NCI-H510A treated with DMSO at 0.1 percent for 48 hours (cell line): ENCODE measurements at regions not wholly inside any gene's neighbourhood (a gene's known extent, or its start where the extent isn't known, plus 50 kb on each side); places are given as distances from the start of the nearest gene placed in this dataset.
"Not testable (repeated sequence)": the region's sequence is repeated elsewhere in the genome, so short reads cannot be mapped to it uniquely, and the experiment has no call there.

Source experiments
- DNase-seq: peaks from one replicate; lab custom pipeline; 2025; lab: John Stamatoyannopoulos, UW

DNA sequence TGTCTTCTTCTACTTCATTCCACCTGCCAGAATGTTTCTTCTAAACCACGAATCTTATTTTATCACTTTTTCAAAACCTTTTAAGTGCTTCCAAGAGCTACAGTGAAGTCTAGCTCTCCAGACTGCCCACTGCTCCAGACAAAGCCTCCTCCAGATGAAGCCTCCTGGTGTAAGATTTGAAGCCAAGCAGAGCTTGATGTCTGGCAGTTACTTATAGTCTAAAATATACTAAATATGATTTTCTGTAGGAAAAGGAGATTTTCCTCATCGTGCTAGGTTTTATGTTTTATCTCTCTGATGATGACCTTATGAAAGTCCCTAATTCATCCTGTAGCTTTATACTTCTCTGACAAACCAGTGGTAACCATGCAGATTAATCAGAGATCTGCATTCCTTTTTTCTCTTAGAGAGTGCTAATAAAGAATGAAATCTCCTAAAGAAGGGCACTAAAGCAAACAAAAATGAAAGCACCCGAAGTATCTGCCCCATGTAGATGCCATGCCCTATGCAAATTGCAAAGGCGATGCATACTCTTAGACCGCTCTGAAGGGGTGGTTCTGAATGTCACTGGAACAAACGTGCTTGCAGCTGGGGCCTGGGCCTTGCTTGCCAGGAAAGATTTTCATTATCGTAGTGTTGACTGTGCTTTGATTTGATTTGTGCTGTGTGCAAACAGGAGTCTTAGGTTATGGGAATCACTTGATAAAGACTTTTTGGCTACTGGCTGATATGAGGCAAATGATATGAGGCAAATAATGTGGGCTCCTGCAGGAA lies 314.2 kb downstream of the PID1 start:
- DNase-seq, result no peak

DNA sequence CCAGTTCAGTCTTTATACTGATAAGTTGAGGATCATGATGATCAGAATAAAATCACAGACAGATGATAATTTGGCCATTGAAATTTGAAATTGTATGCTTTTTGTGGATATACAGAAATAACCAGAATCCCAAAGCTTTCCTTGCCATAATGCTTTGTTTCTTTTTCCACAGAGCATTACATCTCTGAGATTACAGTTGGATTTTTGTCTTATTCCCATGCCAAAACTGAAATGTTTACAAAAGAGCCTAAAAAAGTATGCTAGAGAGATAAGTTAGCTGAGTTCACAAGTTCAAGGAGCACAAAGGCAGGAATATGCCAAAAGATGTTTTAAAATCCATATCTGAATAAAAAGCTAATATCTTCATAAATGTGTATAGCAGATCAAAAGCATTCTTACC lies 321.3 kb downstream of the PID1 start:
- no peak for DNase-seq

DNA sequence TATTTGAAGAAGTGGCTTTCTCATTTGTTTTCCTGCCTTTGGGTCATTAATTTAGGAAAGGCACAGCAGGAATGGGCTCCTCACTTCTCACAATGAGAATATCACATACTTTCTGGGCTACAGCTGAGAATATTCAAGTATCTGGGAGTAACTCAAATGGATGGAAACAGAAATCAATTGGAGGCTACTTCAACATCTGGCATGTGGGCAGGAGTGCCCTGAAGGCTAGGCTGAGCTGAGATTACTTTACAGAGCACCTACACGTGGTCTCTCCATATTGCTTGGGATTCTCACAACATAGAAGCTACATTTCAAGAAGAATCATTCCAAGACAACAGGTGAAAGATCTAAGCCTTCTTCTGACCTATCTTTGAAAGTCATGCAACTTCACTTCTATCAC lies 325.4 kb downstream of the PID1 start:
- DNase-seq, result no peak

DNA sequence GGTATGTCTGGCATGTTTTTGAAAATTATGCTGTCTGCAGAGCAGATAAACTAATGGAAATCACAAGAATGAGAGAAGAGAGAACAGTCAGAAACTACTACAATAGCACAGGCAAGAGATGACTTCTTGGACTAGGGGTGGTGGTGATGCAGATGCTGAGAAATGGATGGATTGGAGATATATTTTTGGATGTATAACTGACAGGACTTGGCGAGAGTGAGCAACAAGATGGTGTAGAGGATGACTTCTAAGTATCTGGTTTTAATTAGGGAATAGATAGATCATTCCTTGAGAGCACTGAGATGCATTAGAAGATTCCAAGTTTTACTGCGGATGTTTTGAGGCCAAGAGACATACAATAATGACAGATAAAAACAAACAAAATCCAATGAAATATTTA lies 328.2 kb downstream of the PID1 start:
- DNase-seq, result no peak

DNA sequence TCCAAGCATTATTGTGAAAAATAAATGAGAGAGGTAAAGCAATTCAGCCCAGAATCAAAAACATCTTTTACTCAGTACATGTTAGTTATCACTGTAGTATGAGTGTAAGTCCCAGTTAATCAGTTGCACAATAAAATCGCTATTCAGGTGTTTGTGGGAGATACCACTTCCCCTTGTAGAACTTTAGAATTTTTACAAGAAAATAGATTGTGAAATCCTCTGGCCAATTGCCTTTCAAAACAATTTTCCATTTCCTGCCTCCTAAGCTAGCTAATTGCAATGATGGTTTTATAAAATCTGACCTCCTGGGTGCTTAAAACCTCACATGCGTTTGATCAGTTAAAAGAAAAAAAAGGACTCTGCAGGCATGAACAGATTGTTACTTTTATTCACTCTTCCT lies 332.5 kb downstream of the PID1 start:
- no peak for DNase-seq

DNA sequence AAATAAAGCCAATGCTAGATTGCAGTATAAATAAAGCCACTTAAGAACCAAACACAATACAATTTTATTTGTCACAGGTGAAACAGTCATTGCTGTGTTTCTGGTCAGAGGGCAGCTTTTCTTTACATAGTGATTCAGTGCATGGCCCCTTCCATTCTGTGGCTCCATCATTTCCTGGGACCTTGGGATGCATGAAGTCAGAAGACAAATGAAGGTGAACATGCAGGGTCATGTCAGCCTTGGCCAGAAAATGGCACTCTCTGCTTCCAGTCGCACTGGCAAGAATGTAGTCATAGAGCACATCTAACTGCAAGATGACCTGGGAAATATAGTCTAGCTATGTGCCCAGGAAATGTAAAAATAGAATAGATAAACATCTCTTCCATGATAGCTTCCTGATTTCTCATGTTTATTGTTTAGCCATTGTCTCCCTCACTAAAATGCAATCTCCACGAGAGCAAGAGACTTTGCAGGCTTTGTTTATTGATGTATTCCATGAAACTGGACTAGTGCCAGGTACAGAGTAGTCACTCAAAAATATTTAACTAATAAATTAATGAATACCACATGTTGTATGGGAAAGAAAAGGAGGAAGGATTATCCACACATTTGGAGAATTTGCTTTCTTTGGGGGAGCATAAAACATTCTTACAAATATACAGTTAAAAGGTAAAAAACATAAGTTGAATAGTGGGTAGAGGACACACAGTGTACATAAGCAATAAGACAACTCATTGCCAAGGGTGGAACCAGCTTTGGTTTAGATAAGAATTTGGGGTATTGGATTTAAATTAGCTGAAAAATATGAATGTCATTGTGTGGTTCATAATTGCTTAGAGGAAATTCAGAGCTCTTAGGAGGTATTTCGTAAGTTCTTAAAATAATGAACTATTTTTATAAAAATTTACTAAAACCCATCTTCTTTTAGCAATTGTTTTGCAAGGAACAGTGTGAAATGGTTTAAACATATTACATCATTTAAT lies 343.8 kb downstream of the PID1 start:
- DNase-seq, result no peak

DNA sequence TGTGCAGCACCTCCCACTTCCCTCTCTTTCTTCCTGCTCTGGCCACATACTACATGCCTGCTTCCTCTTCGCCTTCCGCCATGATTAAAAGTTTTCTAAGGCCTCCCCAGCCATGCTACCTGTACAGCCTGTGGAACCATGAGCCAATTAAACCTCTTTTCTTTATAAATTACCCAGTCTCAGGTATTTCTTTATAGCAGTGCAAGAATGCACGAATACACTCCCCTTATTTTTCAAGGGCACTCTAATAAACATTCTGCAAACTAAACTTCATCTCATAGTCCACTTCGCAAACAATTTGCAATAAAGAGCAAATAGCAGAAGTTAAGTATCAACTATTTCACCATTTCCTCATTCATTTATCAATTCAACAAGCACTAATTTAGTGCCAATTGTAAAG lies 351.3 kb downstream of the PID1 start:
- DNase-seq, result no peak

DNA sequence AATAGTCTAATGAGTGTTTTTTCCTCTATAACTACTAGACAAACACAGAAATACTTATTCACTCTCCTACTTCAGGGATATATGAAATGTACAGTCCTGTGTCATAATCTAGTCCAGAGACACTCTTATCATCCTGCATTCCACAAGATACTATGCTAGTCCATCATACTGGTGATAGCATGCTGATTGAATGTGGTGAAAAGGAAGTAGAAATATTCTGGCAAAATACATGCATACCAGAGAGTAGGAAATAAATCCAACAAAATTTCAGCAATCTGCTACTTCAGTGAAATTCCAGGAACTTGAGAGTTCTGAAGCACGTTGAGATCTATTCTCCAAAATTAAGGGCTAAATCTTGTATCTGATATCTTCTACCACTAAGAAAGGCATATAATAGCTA lies 353.9 kb downstream of the PID1 start:
- no peak for DNase-seq

DNA sequence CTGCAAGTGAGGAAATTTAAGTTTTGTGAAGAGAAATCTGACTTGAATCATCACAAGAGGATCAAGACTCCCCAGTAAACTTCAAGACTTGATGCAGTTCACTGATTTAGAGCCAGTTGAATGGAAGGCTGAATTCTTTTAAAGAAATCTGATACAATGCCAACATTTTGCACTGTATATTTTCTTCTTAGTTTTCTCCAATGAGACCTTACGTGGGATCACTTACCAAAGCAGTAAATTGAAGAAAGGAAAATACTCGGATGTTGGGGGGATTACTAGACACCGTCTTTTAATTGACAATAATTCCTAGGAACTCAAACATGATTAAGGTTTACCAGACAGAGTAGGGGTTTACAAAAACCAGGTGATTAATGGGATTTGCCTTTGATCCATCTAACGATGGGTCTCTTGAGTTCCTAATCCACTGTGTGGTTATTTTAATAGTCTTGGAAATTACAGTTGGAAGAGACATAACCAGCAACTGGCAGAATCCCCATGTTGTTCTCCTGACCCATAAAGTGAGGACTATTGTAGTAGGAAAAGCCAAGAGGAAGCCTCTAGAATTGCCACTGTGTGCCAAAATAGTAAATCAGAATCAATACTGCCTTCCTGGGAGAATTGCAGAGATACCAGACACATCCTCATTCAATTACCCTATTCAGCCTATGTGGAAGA lies 354.5 kb downstream of the PID1 start:
- DNase-seq, result no peak

DNA sequence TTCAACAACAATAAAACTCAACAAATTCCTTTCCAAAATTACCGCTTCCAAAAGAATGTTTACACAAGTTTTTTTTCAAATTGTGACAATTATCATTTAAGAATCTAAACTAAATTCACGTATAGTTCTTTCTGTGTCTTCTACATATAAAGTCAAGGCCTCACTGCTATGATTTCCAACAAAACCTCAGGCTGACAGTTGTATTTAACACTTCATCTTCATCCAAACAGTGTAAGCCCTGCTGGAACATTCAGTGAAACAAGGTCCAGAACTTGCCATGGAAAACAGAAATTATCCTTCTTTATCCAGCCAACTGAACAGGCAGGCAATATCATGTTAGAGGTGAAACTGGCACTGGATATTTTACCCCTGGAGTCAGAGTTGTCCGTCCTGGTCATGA lies 357.9 kb downstream of the PID1 start:
- DNase-seq, result no peak

DNA sequence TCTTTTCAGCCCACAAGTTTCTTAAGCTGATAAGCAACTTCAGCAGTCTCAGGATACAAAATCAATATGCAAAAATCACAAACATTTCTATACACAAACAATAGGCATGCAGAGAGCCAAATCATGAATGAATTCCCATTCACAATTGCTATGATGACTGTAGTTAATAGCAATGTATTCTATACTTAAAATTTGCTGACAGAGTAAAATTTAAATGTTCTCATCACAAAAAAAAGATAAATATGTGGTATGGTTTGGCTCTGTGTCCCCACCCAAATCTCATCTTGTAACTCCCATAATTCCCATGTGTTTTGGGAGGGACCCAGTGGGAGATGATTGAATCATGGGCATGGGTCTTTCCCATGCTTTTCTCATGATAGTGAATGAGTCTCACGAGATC lies 360.2 kb downstream of the PID1 start:
- DNase-seq, result not testable (repeated sequence)

DNA sequence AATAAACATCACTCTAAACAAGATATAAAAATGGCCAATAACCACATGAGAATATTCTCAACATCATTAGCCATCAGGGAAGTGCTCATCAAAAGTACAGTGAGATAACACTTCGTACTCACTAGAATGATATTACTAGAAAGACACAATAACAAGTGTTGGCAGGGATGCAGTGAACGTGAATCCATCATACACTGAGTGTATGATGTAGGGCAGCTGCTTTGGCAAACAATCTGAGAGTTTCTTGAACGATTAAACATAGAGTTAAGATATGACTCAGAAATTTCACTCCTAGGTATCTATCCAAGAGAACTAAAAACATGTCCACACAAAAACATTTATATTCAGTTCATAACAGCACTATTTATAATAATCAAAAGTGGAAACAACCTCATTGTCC lies 368.9 kb downstream of the PID1 start:
- DNase-seq, result no peak

DNA sequence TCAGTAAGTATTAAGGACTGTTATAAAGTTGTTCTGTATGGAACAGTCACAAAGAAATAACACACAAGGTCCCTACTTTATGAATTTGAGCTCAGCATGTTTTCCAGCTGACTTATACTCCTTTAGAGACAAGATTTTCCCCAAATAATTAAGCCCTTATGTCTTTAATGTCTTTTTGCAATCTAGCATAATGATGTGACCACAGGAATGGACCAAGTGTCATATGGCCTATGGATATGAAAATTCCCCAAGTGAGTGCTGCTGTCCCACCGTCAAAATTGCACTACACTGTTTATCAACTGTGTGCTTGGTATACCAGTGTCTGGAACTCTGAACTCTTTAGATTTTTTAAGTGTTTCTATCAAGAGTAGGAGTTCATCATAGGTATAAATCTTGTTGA lies 369.6 kb downstream of the PID1 start:
- no peak for DNase-seq

DNA sequence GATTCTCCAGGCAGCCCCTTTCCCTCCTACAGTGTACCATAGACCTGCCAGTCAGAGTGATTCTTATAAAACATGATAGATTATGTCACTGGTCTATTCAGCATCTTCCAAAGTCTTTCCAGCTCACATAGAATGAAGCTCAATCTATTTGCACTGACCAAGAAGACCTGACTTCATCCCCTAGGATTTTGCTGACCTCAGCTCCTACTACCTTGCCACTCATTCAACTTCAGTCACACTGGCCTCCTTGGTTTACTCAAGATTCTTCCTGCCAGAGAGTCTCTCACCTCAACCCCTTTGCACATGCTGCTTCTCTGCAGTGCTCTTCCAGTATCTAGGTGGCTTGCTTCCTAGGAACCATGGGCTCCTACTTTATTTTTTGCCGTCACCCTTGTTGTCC lies 392.9 kb downstream of the PID1 start:
- DNase-seq, result no peak

DNA sequence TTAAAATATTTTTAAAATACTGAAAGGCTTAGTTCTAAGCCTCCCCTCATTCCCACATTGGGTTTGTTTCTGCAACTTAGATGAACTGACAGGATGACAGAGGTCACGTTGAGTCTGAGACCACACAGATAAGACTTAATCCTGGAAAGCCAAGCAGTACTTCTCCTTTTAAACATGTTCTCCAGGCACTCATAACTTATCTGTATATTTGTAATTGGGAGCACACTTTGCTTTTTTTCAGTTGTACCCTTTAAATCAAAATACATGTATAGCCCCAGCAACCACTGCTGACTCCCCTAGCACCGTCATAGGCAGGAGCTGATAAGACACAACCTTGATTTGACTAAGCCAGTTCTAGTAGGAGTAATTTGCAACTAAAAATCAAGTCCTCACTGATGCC lies 394.8 kb downstream of the PID1 start:
- DNase-seq, result no peak

DNA sequence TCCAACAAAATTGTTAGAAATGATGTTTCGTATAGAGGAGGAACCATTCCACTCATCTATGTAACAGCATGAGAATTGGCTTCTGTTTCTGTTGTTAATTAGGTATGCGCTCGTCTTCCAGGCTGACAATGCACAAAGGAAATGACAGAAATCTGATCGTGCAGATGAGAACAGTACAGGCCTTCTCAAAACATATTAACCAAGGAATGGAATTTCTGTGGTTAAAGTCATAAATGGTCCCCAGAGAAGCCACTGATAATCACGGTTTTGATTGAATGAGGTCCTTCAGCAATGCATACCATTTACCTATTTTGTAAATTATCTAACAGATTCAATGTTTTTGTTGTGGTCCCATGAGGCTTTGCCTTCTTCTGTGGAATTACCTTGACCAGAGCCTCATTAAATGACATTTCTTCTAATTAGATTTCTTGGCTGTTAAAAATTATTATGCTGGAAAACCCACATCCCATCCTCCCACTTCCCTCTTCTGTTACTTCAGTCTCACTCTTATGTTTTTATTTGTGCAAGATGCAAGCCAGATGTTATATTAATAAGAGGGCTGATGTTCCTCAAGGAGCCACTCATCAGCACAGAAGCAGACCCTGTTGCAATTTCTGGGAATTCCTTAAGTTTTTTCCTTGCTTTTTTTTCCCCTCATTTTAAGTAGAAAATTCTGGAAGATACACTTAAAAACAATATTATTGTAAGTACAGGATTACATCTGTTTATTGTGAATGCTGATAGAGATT lies 395.8 kb downstream of the PID1 start:
- no peak for DNase-seq

DNA sequence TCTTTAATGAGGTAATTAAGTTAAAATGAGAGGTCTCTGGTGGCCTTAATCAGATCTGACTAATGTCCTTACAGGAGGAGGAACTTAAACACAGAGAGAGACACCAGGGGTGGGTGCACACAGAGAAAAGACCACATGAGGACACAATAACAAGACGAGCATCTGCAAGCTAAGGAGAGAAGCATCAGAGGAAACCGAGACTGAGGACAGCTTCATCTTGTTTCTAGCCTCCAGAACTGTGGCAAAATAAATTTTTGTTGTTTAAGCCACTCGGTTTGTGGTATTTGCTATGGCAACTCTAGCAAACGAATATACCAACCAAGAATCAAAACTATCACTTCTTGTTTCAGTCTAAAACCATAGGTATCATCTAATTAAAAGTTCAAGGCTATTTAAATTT lies 400.1 kb downstream of the PID1 start:
- DNase-seq, result no peak

DNA sequence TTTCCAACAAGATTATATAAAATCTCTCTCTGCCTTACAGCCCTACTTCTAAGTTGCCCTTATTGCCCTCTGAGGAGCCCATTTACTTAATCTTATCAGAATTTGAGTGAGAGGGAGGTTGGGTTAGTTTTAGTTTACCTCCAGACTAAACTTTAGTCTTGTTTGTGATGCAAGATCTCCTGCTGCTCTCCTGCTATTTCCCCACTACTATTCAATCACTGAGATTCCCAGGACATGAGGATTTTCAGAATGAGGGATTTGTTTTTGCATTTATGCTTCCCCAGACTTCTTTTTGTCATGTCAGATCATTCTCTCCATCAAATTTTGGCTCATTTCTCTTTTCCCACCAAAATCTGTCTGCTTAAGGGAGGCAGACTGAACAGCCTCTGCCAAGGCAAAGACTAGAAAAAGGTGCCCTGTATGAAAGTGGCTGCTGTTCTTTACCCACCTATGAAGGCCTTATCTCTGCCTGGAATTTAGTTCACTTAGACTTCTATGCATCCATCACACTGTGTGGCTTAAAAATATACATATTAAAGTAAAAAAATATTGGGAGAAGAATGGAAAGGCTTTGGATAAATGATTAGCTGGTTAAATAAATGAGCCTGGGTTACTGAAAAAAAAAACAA lies 401.3 kb downstream of the PID1 start:
- no peak for DNase-seq

DNA sequence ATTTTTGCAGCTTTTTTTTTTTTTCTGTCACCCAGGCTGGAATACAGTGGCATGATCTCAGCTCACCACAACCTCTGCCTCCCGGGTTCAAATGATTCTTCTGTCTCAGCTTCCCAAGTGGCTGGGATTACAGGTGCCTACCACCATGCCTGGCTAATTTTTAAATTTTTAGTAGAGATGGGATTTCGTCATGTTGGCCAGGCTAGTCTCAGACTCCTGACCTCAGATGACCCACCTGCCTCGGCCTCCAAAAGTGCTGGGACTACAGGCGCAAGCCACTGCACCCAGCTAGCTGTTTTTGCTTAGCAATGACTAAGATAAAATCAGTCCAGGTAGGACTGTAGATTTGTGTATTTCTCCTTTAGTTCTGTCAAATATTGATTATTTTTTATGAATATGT lies 403.7 kb downstream of the PID1 start:
- DNase-seq, result no peak

DNA sequence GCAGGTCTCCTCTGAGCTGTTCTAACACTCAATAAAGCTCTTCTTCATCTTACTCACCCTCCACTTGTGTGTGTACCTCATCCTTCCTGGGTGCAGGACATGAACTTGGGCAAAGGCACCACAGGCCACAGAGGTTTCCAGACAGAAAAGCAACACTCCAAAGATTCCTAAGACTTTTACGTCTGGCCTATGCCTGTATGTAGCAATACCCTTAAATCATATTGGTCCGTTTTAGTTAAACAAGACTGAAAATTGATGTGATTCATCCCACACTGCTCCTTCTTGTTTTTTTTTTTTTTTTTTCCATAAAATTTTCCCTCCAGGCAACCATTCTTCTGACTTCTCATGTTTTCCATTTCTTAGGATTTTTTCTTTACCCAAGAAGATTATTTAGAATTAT lies 404.3 kb downstream of the PID1 start:
- no peak for DNase-seq

DNA sequence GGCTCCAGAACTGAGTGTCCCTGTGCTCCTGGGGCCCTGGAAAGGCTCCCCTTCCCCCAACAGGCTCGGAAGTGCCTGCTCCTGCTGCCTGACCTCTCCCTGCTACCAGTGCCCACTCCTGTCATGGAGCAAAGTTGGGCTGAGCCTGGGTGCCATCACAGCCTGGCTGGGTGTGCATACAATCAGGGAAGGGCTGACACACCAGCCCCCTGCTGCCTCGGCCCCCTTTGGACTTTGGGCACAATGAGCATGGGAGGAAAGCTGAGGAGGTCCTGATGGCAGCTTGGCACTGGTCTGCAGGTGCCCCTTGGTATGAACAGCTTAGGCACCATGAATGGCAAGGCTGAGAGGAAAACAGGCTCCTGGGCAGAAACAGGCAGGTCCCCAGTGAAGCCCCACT lies 405.0 kb downstream of the PID1 start:
- no peak for DNase-seq

DNA sequence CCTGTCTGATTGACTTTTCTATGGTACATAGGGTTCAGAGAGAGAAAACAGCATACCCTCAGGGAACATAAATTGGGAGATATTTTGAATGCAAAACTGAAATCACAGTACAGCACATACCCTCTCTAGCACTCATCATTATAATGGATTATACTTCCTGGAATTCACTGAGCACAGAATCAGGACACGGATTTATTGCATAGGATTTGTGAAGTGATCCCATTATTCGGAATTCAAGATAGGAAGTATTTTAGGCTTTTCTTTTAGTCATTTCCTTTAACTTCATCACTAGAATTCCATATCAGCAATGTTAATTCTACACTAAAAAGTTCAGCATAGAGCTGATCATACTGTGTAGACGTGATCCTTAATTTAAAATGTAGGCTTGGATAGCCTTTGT lies 407.0 kb downstream of the PID1 start:
- no peak for DNase-seq
